ENCODE measurements at regions not wholly inside any gene's neighbourhood (a gene's known extent, or its start where the extent isn't known, plus 50 kb on each side); places are given as distances from the start of the nearest gene placed in this dataset.

DNA sequence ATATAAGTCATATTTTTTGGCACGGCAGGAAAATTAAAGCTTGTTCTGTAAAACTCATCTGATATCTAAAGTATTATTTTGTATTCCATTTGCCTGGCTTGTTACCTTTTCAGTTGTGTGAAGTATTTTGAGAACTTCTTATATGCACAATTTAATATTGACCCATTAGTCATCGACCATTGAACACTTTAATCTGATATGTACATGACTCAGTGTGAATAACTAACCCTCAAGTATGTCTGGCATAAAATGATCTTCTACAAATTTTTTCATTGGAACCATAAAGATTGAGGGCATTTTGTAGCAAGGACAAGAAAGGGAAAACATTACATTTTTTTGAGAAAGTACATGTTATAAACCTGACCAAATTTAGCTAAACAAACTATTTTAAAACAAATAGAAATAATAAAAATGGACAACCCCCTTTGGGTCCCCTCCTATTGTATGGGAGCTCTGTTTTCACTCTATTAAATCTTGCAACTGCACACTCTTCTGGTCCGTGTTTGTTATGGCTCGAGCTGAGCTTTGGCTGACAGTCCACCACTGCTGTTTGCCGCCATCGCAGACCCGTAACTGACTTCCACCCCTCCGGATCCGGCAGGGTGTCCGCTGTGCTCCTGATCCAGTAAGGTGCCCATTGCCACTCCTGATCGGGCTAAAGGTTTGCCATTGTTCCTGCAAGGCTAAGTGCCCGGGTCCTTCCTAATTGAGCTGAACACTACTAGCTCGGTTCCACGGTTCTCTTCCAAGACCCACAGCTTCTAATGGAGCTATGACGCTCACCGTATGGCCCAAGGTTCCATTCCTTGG, 118.8 kb downstream of the SLC6A15 start:
- no peaks in the 10 kb centered on the region for H3K36me3 ChIP-seq
- no peaks in the 10 kb centered on the region for H3K4me1 ChIP-seq
- no peak overlapping the region for H3K4me3 ChIP-seq
- no peak for DNase-seq (ENCODE audit: low spot score in 2 of 2)
- 83 to 89% methylated on average over 16 of the region's 16 CpGs for WGBS, 2 donors
- H3K27ac ChIP-seq: no peak overlapping the region
- TF ChIP-seq, protein P1, sequence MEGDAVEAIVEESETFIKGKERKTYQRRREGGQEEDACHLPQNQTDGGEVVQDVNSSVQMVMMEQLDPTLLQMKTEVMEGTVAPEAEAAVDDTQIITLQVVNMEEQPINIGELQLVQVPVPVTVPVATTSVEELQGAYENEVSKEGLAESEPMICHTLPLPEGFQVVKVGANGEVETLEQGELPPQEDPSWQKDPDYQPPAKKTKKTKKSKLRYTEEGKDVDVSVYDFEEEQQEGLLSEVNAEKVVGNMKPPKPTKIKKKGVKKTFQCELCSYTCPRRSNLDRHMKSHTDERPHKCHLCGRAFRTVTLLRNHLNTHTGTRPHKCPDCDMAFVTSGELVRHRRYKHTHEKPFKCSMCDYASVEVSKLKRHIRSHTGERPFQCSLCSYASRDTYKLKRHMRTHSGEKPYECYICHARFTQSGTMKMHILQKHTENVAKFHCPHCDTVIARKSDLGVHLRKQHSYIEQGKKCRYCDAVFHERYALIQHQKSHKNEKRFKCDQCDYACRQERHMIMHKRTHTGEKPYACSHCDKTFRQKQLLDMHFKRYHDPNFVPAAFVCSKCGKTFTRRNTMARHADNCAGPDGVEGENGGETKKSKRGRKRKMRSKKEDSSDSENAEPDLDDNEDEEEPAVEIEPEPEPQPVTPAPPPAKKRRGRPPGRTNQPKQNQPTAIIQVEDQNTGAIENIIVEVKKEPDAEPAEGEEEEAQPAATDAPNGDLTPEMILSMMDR (IDR thresholded peaks at IDR 0.05): no peak
- TF ChIP-seq POLR2A (IDR thresholded peaks at IDR 0.05) (no peak), EP300 (IDR thresholded peaks at IDR 0.05) (no peak)
- no peaks in the 10 kb centered on the region for H3K9me3 ChIP-seq
- no peaks in the 10 kb centered on the region for H3K27me3 ChIP-seq

- Histone ChIP-seq H3K4me3 (no peak overlapping the region), H3K9me3 (no peaks in the 10 kb centered on the region), H3K27me3 (no peaks in the 10 kb centered on the region), H3K4me1 (no peaks in the 10 kb centered on the region), H3K27ac (no peak overlapping the region), H3K36me3 (no peaks in the 10 kb centered on the region)
- TF ChIP-seq EP300 (IDR thresholded peaks at IDR 0.05) (no peak), POLR2A (IDR thresholded peaks at IDR 0.05) (no peak)
- TF ChIP-seq, protein P1 (IDR thresholded peaks at IDR 0.05): no peak
- no peak for DNase-seq (ENCODE audit: low spot score in 2 of 2)
Measured at GRCh38 chr12:84791444-84791843, 121.2 kb downstream of the SLC6A15 start.

GRCh38 chr12:84789184-84789583, 123.4 kb downstream of the SLC6A15 start:
- Histone ChIP-seq H3K9me3 (no peaks in the 10 kb centered on the region), H3K27me3 (no peaks in the 10 kb centered on the region), H3K36me3 (no peaks in the 10 kb centered on the region), H3K4me3 (no peak overlapping the region), H3K27ac (no peak overlapping the region), H3K4me1 (no peaks in the 10 kb centered on the region)
- TF ChIP-seq, protein P1 (IDR thresholded peaks at IDR 0.05): no peak
- TF ChIP-seq EP300 (IDR thresholded peaks at IDR 0.05) (no peak), POLR2A (IDR thresholded peaks at IDR 0.05) (no peak)
- no peak for DNase-seq (ENCODE audit: low spot score in 2 of 2)

DNA sequence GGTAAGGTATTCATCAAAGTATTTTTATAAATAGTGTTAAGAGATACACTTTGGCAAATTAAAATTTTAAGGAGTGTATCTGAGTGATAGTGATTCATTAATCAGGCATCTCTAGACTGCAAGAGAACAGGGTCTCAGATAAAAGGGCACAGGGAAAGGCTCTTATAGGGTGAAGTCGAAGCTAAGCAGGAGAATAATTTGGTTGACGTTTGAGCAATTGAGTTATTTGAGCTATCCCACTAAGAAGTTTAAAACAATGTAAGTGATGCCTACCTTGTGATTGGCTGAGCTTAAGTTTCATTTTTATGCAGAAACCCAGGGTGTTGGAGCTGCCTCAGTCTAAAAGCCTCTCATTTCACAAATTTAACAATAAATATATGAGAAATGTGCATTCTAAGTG, 125.3 kb downstream of the SLC6A15 start:
- 70 to 71% methylated on average over 2 of the region's 2 CpGs for WGBS, 2 donors
- TF ChIP-seq, protein P1 (IDR thresholded peaks at IDR 0.05): no peak
- no peak for TF ChIP-seq EP300 (IDR thresholded peaks at IDR 0.05)
- no peak for TF ChIP-seq POLR2A (IDR thresholded peaks at IDR 0.05)

DNA sequence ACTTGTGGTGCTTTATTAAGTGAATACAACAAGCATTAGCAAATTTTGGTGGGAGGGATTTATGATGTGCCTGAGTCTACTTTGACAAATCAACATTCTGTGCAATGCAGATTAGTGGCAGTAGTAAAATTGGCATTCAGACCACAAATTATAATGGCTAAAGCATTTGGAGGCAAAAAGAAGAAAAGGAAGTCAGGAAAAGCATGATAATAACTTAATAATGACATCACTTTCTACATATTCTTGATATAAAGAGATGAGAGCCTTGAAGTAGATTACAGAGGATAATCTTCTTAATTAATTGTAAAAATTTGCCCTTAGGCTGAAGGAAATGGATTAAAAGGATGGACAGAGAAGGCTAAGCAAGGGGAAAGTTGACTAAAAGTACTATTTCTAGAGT, 126.0 kb downstream of the SLC6A15 start:
- no peak for DNase-seq (ENCODE audit: low spot score in 2 of 2)
- H3K36me3 ChIP-seq: no peaks in the 10 kb centered on the region
- no peaks in the 10 kb centered on the region for H3K9me3 ChIP-seq
- H3K27me3 ChIP-seq: no peaks in the 10 kb centered on the region
- H3K4me1 ChIP-seq: no peaks in the 10 kb centered on the region
- no peak overlapping the region for H3K27ac ChIP-seq
- H3K4me3 ChIP-seq: no peak overlapping the region
- TF ChIP-seq EP300 (IDR thresholded peaks at IDR 0.05): no peak
- TF ChIP-seq POLR2A (IDR thresholded peaks at IDR 0.05): no peak
- TF ChIP-seq, protein P1 (IDR thresholded peaks at IDR 0.05): no peak

More for the DNA sequence above, 125.3 kb downstream of the SLC6A15 start:
- Histone ChIP-seq H3K27me3 (no peaks in the 10 kb centered on the region), H3K36me3 (no peaks in the 10 kb centered on the region), H3K9me3 (no peaks in the 10 kb centered on the region), H3K27ac (no peak overlapping the region), H3K4me3 (no peak overlapping the region), H3K4me1 (no peaks in the 10 kb centered on the region)
- no peak for DNase-seq (ENCODE audit: low spot score in 2 of 2)
